Subcutaneous abdominal adipose tissue (tissue), 5 donors: ENCODE measurements at regions not wholly inside any gene's neighbourhood (a gene's known extent, or its start where the extent isn't known, plus 50 kb on each side); places are given as distances from the start of the nearest gene placed in this dataset.

Source experiments
- H3K27ac ChIP-seq: one replicate; pipeline ENCODE4 v1.7.0; 2013; ENCODE audit warnings: low read depth, mild to moderate bottlenecking, inconsistent platforms, low read length, moderate library complexity
- H3K27me3 ChIP-seq, 5 donors: one replicate each; pipeline ENCODE4 v1.7.0; 2013; ENCODE audit warnings: low read length in 5 of 5, inconsistent platforms in 1 of 5; ENCODE audit not compliant: control insufficient read depth in 5 of 5, insufficient read depth in 4 of 5
- H3K36me3 ChIP-seq, 5 donors: one replicate each; pipeline ENCODE4 v1.7.0; 2013; ENCODE audit warnings: low read length in 5 of 5; ENCODE audit not compliant: control insufficient read depth in 5 of 5, insufficient read depth in 5 of 5
- H3K4me1 ChIP-seq, 5 donors: one replicate each; pipeline ENCODE4 v1.7.0; 2013; ENCODE audit warnings: low read length in 5 of 5, mild to moderate bottlenecking in 3 of 5, moderate library complexity in 1 of 5; ENCODE audit not compliant: control insufficient read depth in 5 of 5, insufficient read depth in 5 of 5
- H3K4me3 ChIP-seq, 5 donors: one replicate each; pipeline ENCODE4 v1.7.0; 2013; ENCODE audit warnings: low read length in 5 of 5, low read depth in 1 of 5
- H3K9ac ChIP-seq, 5 donors: one replicate each; pipeline ENCODE4 v1.7.0; 2013; ENCODE audit warnings: low read length in 5 of 5, mild to moderate bottlenecking in 4 of 5, moderate library complexity in 3 of 5
- H3K9me3 ChIP-seq, 5 donors: one replicate each; pipeline ENCODE4 v1.7.0; 2013; ENCODE audit warnings: low read length in 5 of 5; ENCODE audit not compliant: control insufficient read depth in 5 of 5
- donor health status: healthy.
- donor health status: healthy.
- donor health status: healthy.
- donor health status: healthy.
- donor health status: healthy.

DNA sequence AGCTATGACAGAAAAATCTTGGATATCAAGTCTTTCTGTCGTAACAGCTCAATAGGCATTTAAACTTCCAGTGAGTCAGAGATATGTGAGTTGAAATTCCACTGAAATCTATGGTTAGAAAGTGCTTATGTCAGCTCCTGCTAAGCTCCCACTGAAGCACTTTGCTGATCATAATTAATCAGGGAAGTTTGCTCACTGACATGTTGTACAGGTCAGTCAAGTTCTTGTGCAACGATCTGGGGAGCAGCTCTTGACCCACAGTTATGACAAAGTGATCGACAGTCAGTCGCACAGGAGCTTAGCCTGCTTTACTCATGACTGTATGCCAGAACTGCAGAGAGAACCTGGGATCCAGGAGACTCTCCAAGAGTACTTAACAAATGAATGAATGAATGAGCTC lies 453.5 kb downstream of the SOX2 start:
- no peaks in the 10 kb centered on the region for H3K36me3 ChIP-seq
- no peak overlapping the region for H3K9ac ChIP-seq
- no peak overlapping the region for H3K4me3 ChIP-seq
- H3K27ac ChIP-seq, result no peak overlapping the region
- no peaks in the 10 kb centered on the region for H3K27me3 ChIP-seq
- no peaks in the 10 kb centered on the region for H3K4me1 ChIP-seq
- no peaks in the 10 kb centered on the region for H3K9me3 ChIP-seq

DNA sequence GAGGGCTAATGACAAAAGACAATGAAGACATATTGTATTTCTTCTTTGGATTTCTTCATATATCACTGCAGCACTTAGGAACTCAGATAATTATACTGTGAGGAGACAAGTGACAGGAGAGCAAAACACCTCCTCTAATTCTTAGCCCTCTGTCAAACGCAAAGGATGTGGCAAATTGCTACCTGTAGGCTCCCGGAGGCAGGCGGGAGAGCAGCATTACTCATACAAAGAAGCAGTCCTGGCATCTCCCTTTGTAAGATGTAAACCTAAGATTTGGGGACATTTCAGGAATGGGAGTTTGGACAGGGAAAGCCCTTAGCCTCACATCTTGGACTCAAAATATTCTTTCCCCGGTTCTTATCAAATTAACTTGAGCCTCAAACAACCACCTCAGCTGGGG lies 460.8 kb downstream of the SOX2 start:
- H3K36me3 ChIP-seq, result no peaks in the 10 kb centered on the region
- H3K27me3 ChIP-seq, result no peaks in the 10 kb centered on the region
- H3K27ac ChIP-seq, result no peak overlapping the region
- no peak overlapping the region for H3K4me3 ChIP-seq
- H3K9ac ChIP-seq, result no peak overlapping the region
- no peaks in the 10 kb centered on the region for H3K9me3 ChIP-seq
- H3K4me1 ChIP-seq, result no peaks in the 10 kb centered on the region

DNA sequence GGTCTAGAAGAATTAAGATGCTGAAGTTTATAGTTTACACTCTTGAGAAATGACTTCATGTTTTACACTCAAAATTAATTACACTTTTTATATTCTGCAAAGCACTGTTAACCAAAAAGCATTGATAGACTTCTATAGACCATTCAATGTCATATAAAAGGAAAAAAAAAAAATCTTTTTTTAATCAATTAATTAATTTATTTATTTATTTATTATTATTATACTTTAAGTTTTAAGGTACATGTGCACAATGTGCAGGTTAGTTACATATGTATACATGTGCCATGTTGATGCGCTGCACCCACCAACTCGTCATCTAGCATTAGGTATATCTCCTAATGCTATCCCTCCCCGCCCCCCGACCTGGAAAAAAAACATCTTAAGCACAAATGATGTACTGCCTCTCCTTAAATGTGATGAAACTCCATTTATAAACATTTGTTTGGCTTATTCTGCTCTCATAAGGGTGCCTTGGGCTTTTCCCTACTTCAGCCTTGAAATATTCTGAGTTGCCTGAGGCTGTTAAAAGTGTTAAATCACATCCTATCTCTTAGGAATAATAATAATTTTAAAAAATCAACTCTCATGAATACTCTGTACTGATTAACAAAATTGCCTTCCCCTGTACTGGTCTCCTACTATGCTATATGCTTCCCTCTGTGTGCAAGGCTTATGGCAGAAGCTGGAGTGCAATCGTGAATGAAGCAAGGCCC lies 466.9 kb downstream of the SOX2 start:
- no peaks in the 10 kb centered on the region for H3K9me3 ChIP-seq
- no peaks in the 10 kb centered on the region for H3K36me3 ChIP-seq
- H3K4me3 ChIP-seq, result no peak overlapping the region
- no peak overlapping the region for H3K27ac ChIP-seq
- no peak overlapping the region for H3K9ac ChIP-seq
- no peaks in the 10 kb centered on the region for H3K4me1 ChIP-seq
- H3K27me3 ChIP-seq, result no peaks in the 10 kb centered on the region

DNA sequence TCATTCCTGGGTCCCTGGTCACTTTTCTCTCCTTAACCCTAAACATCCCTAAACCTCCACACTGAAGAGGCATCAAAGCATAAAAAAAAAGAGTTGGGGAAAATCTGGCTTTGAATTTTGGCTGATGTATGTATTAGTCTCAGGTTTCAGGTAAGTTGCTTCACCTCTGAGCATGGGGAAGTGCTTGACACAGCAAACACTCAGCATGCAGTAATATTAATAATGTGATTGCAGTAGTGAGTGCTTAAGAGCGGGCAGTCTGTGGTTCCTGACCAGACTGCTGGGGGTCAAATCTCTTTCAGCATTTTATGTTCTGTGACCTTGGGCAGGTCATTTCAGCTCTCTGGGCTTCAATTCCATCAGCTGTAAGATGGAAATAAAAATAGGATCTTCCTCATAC lies 467.9 kb downstream of the SOX2 start:
- H3K9ac ChIP-seq, result no peak overlapping the region
- no peak overlapping the region for H3K4me3 ChIP-seq
- no peaks in the 10 kb centered on the region for H3K9me3 ChIP-seq
- H3K4me1 ChIP-seq, result no peaks in the 10 kb centered on the region
- no peak overlapping the region for H3K27ac ChIP-seq
- no peaks in the 10 kb centered on the region for H3K27me3 ChIP-seq
- no peaks in the 10 kb centered on the region for H3K36me3 ChIP-seq

DNA sequence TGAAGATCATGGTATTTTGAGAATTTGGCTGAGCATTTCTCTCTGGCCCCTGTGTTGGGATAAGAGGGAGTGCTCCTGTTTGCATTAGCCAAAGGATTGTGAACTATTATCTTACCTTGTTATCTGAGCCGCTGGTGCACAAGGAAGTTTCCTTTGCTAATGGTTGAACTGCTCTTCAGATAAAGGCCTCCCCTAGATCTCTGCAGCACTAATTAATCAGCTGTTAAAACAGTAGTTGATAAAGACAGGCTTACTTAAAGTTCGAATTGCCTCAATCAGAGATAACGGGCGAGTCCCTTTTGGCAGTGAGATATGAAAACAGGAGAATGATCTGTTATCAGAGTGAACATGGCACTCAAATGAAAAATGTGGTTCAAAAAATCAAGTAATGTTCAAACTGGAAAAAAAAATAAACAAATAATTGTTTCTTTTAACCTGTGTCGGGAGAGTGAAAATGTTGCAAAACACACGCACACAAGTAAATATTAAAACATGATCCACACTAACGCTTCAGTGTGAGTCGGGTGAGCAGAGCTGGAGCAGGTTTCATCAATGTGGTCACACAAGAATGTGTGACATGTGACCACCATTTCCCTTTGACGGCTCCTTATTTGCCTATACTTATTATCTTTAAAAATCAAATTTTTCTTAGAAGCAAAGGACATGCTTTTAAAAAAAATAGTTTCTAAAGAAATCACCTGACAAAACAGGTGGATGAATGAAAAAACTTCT lies 469.1 kb downstream of the SOX2 start:
- Histone ChIP-seq H3K9me3 (no peaks in the 10 kb centered on the region), H3K27me3 (no peaks in the 10 kb centered on the region), H3K9ac (no peak overlapping the region), H3K36me3 (no peaks in the 10 kb centered on the region), H3K4me3 (no peak overlapping the region), H3K4me1 (no peaks in the 10 kb centered on the region), H3K27ac (no peak overlapping the region)

DNA sequence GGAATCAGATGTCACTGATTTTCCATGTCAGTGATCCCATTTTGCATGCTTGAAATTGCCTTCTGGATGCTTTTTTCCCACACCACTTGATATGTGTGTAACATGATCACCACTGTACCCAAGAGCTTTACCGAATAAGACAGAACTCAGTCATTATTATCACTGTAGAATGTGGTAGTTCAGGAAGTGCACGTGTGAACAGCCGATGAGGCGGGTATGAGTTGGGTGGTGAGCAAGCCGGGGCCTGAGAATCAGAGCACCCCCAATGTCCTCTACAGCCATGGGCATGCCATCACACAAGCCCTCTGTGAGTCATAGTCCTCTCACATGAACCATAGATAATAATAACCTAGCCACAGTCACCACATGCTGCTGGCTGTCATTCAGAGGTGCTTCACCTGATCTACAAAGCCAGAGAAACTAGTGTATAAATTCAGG lies 470.8 kb downstream of the SOX2 start:
- Histone ChIP-seq H3K27me3 (no peaks in the 10 kb centered on the region), H3K9ac (no peak overlapping the region), H3K9me3 (peaks cover 0 to 3% (median 3%) of the 10 kb centered on the region in 5 donors), H3K36me3 (no peaks in the 10 kb centered on the region), H3K4me1 (no peaks in the 10 kb centered on the region), H3K4me3 (no peak overlapping the region), H3K27ac (no peak overlapping the region)

DNA sequence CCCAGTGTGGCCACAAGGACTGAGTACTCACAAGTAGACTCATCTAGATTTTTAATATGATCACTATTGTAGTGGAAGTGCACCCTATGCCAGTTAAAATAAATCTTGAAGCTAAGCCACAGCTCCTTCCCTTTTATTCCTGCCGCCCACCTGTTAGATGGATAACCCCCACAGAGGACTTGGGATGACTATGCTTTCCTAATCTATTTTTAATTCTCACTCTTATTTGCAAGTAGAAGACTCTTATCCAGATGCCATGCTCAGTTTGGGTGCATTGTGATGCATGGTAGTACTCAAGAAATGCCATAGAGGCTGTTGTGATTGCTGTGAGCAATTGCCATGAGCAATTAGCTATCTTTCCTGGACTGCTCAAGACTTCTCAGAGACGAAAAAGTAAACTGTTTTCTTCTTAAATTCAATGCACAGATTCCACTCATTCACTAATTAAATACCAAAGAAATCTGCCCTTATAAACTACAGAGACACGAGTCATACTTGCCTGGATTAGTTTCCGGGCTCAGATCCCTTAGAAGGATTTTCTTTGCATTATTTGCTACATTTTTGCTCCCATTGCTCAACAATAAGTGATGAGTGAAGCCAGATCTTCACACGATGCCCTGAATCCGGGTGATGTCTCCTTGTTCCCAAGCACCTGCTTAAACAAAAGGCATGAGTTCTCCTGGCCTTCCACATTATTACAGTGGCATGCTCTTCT lies 472.1 kb downstream of the SOX2 start:
- H3K36me3 ChIP-seq, result no peaks in the 10 kb centered on the region
- no peak overlapping the region for H3K27ac ChIP-seq
- no peak overlapping the region for H3K9ac ChIP-seq
- H3K27me3 ChIP-seq, result no peaks in the 10 kb centered on the region
- H3K4me3 ChIP-seq, result no peak overlapping the region
- no peaks in the 10 kb centered on the region for H3K4me1 ChIP-seq
- H3K9me3 ChIP-seq, result peaks cover 0 to 8% (median 3%) of the 10 kb centered on the region in 5 donors

DNA sequence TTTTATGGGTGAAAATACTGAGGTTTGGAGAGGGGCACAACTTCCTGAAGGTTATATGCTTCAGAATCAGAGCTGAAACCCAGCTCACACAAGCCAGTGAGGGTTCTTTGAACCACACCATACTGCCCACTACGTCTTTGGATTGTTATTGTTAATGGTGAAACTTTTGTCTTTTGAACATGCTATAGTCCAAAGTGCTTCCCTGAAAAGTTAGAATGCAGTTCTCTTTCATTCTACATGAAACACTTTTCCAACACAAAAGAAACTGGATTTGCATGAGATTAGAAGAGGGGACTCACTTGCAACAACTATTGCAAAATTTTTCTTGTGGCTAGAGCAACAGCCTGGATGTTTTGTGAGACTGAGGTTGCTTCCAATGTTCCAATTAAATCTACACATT lies 473.6 kb downstream of the SOX2 start:
- no peaks in the 10 kb centered on the region for H3K27me3 ChIP-seq
- H3K36me3 ChIP-seq, result no peaks in the 10 kb centered on the region
- no peak overlapping the region for H3K4me3 ChIP-seq
- H3K9ac ChIP-seq, result no peak overlapping the region
- H3K9me3 ChIP-seq, result peaks cover 0 to 8% (median 3%) of the 10 kb centered on the region in 5 donors
- no peaks in the 10 kb centered on the region for H3K4me1 ChIP-seq
- H3K27ac ChIP-seq, result no peak overlapping the region

DNA sequence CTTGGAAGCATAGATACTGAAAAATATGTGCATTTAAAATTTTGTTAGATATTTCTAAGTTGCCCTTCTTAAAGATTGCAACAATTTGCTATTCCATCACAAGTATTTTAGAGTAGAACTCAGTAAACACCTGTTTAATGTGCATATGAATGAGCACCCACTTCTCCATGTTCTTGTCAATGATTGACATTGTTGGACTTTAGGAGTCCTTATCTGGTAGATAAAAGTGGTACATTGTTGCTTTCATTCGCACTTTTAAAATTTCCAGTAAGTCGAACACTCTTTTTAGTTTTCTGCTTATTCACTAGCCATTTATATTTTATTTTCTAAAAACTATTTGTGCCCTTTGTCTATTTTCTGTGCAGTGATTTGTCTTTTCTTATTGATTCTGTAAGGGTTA lies 478.3 kb downstream of the SOX2 start:
- Histone ChIP-seq H3K27me3 (no peaks in the 10 kb centered on the region), H3K4me3 (no peak overlapping the region), H3K36me3 (no peaks in the 10 kb centered on the region), H3K9ac (no peak overlapping the region), H3K9me3 (peaks cover 0 to 8% (median 3%) of the 10 kb centered on the region in 5 donors), H3K4me1 (no peaks in the 10 kb centered on the region), H3K27ac (no peak overlapping the region)

DNA sequence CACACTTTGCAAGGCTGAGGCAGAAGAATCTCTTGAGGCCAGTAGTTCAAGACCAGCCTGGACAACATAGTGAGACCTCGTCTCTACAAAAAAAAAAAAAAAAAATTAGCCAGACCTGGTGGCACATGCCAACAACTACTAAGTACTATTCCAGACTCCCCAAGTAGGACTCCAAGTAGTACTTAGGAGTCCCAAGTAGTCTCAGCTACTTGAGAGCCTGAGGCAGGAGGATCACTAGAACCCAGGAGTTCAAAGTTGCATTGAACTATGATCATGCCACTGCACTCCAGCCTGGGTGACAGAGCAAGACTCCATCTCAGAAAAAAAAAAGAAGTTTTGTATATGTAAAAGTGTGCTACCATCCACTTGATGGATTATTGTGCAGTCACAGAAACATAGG lies 486.6 kb downstream of the SOX2 start:
- Histone ChIP-seq H3K4me3 (no peak overlapping the region), H3K36me3 (no peaks in the 10 kb centered on the region), H3K27me3 (no peaks in the 10 kb centered on the region), H3K9me3 (no peaks in the 10 kb centered on the region), H3K27ac (no peak overlapping the region), H3K4me1 (no peaks in the 10 kb centered on the region), H3K9ac (no peak overlapping the region)
